Kidney glomerular epithelial cell (primary cell): ENCODE measurements at regions not wholly inside any gene's neighbourhood (a gene's known extent, or its start where the extent isn't known, plus 50 kb on each side); places are given as distances from the start of the nearest gene placed in this dataset.
"Not testable (repeated sequence)": the region's sequence is repeated elsewhere in the genome, so short reads cannot be mapped to it uniquely, and the experiment has no call there.

Experiments
- DNase-seq: peaks from one replicate; lab custom pipeline; 2025; lab: John Stamatoyannopoulos, UW

DNA sequence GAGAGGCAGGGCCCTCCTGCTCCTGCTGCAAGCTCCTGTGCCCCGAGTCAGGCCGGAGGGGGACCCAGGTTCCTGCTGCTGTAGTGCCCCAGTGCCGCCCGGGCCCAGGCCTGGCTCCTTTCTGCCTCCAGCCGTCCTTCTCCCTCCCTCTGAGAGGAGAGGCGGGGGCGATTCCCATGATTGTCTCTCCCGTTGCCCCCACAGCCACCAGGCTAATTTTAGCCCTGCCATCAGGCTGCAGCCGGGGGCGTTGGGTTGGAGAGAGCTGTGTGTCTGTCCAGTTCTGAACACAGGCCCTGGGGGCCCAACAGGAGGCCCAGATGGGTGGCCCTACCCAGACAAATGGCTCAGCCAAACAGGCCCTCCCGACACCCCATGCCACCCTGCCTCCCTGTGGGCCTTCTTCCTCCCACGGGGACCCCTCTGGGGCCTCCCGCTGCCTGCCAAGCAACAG, 214.8 kb downstream of the TBC1D2B start:
- DNase-seq = no peak

DNA sequence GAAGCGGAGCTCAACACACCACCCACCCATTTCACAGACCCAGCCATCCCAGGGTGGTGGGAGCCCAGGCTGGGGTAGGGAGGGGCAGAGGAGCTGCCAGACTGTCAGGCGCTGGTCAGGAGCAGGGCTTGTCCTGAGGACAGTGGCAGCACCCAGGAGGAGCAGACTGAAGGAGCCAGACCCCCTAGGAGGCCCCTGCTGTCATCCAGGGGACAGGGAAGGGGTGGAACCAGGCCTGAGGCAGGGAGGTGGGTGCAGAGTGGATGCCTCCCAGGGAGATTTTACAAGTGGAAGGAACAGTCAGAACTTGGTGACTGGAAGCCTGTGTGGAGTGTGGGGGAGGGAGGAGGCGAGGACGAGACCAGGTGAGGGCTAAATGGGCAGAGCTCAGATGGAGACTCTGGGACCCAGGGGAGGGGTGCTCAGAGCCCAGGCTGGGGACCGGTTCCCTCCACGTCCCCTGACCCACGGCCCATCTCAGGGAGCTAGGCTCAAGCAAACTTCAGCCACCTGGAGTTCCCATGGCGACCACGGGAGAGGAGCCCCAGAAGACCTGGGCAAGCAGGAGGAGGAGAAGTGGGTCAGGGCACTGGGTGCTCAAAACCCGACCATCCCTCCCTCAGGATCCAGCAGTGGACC, 215.4 kb downstream of the TBC1D2B start:
- DNase-seq = not testable (repeated sequence)

DNA sequence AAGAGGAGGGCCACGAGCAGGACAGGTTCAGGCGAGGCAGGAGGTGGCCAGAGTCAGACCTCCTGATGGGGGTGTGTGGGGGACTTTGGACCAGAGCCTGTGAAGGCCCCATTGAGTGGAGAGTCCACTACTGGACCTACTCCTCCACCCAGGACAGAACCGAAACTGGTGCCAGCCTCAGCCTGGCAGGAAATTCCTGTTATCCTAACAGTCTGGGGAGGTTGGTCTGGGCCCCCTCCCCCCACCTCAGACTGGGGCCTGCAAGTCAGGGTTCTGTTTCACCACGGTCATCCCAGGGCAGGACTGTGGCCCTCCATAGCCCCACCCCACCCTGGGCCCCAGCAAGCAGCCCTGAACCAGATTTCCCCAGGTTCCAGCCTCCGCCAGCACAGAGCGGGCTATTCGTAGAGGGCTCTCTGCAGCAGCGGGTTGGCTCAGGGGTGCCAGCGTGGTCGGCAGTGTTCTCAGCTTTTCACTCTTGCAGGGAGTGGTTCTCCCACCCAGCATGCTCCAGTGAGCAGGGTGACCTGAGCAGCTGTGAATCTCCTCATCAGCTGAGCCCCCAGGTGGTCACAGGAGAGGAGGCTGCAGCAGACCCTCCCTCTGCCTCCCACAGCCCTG, 217.3 kb downstream of the TBC1D2B start:
- no peak for DNase-seq

DNA sequence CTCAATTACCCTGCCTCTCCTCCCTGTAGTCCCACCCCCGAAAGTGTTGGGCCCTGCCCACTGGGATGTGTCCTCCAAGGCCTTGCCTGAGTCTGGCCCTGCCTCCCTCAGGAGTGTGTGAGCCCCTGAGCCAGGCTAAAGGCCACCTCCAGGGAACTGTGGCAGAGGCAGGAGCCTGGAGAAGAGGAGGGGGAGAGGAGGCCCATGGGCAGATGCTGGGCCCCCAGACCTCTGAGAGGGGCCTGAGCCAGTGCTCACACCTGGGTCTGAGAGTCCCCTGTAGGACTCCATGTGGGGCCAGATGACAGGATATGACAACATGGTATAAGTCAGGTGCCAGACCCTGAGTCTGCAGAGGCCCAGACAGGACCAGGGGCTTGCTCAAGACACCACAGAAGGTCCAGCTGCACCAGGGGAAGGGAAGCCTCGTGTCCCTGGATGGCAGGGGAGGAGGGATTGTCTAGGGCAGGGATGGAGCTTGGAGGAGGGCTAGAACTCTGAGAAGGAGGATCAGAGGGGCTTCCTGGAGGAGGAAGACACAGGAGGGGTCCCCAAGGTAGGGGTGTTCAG, 217.9 kb downstream of the TBC1D2B start:
- no peak for DNase-seq

DNA sequence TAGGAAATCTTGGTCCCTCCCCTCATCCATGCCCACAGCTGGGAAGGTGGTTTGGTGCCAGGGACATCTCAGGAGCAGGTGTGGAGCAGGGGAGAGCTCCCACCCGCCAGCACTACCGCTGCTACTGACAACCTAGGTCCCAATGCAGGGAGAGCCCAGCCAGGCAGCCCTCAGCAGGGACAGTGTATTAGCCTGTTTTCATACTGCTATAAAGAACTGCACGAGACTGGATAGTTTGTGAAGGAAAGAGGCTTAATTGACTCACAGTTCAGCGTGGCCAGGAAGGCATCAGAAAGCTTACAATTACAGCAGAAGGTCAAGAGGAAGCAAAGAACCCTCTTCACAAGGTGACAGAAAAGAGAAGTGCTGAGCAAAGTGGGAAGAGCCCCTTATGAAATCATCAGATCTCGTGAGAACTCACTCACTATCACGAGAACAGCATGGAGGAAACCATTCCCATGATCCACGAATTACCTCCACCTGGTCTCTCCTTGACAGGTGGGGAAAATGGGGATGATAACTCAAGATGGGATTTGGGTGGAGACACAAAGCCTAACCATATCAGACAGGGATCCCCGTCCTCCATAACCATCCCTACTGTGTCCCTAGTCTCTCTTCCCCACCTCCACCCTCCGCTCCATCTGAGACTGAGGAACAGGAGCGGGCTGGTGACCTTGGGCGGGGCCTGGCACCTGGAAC, 218.6 kb downstream of the TBC1D2B start:
- no peak for DNase-seq

DNA sequence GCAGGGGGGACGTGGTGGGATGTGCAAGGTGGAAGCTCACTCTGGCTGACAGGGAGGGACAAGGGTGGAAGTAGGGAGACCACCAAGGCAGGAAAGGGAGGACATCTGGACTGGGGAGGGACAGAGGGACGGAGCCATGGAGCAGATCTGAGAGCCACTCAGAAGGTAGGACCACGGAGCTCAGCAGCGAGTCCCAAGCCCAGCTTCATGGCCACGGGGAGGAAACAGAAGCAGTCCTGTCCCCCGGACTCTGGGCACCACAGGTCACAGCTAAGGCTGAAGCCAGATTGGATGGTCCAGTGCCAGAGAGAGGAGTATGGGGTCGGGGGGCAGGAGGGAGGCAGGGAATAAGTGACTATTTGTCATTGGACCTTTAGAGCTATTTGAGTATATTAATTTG, 220.1 kb downstream of the TBC1D2B start:
- no peak for DNase-seq

DNA sequence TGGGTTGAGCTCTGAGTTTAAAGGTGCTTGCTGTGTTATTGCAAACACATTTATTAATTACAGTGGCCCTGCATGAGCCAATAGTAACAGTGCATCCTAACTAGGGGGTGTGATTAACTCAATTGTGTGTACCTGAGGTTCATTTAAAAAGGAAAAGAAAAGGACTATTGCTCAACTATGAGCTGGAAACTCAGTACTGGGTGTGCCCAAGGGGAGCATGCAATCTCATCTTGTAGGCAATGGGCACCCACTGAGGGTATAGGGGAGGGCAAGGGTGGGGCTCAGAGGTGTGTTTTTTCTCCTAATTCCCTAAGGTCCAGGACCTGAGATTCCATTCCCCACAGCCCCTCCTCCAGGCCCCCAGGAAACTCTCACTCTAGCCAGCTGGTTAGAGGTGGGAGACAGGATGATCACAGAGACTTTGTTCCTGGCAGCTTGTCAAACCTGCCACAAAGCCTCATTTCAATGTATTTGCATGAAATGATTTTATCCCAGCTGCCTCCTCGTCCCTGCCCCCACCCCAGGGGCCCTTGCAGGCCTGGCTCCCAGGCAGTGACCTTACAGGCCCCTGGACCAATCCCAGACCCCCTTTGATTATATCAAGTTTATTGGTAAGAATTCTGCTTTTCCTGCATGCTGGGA, 220.7 kb downstream of the TBC1D2B start:
- DNase-seq = no peak

DNA sequence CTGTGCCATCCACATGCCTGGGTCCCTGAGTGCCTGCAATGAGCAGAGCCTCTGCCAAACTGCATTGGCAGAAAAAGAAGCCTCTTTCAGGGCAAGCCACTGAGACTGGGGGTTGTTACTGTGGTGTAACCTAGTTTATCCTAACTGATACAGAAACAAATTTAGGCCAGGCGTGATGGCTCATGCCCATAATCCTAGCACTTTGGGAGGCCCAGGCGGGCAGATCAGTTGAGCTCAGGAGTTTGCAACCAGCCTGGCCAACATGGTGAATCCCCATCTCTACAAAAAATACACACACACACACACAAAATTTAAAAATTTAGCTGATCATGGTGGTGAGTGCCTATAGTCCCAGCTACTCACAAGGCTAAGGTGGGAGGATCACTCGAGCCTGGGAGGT, 221.6 kb downstream of the TBC1D2B start:
- DNase-seq = no peak

DNA sequence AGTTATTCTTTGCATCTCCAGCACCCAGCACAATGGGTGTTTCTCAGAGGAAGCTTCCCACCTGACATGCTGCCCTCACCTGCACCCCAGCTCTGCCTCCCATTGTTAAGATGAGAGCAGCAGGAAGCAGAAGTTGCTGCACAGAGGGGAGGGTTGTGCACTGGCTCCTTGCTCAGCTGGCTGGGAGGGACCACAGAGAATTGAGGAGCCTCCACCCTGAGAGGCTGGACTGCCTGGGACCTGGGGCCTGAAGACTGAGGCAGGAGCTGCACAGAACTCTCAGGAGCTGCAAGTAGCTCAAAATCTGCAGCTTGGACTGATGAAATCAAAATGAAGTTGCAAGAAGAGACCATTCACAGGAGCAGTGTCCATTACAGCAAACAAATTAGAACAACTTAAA, 222.3 kb upstream of the LINGO1 start:
- no peak for DNase-seq

DNA sequence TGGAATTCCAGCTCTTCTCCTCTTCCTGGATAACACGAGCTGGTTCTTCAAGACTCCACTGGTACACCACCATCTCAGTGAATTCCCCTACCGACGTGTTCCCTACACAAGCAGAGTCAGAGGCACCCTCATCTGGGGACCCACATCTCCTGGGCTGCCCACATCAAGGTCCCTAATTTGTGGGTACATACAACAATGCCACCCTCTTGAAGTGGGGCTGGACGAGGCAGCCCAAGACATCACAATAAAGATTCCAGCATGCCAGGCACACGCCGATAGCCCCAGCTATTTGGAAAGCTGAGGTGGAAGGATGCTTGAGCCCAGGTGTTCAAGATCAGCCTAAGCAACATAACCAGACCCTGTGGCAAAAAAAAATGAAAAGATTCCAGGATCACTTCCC, 221.2 kb upstream of the LINGO1 start:
- DNase-seq = no peak

DNA sequence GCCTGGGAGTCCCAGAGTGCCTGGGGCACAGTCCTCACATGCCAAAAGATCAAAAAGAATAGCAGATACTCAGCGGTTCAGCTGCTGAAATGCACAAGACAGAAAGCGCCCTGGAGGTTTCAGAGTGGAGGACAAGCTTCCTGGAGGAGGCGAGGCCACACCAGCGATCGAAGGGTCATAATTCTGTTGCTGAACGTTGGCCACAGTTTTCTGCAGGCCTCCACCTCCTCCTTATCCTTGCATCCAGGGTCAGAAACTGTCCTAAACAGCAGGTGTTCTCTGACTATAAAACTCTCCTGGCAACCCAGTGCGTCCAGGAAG, 220.3 kb upstream of the LINGO1 start:
- DNase-seq = no peak

DNA sequence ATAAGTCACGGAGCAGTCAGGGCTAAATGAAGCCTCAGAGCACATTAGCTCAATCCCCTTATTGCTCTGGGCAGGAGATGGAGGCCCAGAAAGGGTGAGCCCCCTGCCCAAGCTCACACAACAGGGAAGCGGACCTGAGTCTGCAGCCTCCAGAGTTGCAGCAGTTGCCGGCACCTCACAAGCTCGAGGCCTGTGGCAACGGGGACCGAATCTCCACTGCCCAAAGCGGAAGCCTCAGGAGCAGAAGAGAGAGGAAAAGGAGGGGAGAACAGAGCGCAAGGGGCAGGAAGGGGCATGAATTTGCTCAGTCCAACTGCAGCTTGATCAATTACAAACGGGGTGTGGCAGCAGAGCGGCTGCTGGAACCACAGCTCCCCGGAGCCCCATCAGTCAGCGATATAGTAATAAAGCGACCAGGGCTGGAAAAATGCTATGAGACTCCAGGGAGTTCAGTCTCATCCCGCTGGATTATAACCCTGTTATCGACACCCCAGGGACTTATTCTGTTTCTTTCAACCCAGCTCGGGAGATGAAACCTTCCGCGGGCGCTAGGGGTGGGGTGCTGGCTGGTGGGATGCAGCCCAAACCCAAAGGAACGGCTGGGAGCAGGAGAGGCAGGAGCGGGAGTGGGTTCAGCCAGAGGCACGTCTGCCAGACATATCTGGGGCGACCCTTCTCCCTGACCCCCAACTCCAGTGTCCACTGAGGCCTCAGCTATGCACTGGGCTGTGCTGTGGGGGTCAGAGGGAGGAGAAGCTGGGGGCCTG, 219.7 kb upstream of the LINGO1 start:
- no peak for DNase-seq

DNA sequence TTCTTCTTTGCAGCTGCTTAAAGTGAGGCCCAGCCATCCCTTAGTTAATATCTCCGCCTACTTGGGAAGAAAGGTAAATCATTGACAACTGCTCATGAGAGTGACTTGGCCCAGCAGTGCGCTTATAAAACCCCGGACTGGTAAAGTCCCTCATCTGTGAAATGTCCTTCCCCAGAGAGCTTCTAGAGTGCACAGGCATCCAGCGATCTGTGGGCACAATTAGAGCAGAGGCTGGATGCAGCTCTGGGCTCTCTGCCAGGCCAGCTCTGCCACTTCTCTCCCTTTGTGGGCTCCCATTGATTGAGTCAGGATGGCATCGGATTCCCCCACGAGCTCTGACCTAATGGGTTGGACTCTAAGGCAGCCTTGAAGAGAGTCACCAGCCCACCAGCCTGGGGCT, 219.0 kb upstream of the LINGO1 start:
- DNase-seq = peak; percentile 88

DNA sequence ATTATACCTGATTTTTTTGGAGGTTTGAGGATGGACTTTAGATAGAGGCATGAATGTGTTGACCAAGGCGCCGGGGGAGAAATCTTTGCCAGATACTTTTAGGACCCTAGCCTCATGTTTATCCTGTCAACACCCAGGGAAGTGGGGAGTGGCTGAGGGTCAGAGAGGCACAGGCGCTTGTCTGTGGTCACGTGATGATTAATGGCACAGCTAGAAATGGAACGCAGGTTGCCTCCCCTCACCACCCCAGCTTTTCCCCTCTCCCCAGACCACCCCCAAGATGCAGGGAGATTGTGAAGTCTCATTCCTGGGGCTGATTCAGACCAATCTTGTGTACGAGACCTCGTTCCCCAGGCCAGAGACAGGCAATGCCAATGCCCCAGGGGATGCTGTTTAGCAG, 218.4 kb upstream of the LINGO1 start:
- DNase-seq = no peak

DNA sequence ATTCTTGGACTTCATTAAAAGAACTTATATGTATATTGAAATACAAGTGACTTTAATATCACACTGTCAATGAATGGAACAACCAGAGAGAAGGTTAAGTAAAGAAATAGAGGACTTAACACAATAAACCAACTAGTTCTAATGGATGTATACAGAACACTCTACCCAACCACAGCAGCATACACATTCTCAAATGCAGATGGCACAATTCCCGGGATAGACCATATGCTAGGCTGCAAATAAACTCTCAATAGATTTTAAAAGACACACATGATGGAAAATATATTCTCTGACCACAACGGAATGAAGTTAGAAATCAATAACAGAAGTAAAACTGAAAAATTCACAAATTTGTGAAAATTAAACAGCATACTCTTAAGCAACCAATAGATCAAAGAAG, 214.3 kb upstream of the LINGO1 start:
- DNase-seq = no peak

DNA sequence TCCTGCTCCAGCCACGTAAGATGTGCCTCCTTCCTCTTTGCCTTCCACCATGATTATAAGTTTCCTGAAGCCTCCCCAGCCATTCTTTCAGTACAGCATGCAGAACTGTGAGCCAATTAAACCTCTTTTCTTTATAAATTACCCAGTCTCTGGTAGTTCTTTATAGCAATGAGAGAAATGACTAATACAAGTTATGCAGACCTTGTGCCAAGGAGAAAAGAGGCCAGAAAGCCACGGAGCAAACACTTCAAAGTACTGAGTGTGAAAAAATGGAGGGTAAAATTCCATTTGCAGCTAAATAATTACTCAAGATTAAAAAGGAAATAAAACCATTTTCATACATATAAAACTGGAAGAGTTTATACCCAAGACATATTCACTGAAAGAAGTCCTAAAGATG, 213.6 kb upstream of the LINGO1 start:
- DNase-seq = no peak

DNA sequence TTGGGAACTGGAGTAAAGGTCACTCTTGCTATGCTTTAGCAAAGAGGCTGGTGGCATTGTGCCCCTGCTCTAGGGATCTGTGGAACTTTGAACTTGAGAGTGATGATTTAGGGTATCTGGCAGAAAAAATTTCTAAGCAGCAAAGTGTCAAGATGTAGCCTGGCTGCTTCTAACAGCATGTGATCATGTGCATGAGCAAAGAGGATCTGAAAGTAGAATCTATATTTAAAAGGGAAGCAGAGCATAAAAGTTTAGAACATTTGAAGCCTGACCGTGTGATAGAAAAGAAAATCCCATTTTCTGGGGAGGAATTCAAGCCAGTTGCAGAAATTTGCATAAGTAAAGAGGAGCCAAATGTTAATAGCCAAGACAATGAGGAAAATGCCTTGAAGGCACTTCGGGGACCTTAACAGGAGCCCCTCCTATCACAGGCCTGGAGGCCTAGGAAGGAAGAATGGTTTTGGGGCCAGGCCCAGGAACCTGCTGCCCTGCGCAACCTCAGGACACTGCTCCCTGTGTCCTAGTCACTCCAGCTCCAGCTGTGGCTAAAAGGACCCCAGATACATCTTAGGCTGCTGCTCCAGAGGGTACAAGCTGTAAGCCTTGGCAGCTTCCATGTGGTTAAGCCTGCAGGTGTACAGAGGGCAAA, 212.2 kb upstream of the LINGO1 start:
- DNase-seq = no peak

DNA sequence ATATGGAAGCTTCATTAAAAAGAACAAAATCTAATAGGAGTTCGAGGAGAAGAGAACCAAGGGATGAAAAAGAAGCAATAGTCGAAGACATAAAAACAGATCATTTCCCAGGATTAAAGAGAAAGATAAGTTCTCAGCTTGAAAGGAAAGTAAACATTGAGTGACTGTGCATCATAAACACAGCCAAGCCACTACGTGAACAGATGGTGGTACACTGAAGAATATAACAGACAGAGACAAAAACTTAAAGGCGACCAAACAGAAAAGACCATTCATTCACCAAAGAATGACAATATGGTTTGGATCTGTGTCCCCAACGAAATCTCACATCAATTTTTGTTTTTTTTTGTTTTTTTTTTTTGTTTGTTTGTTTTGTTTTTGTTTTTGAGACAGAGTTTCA, 210.8 kb upstream of the LINGO1 start:
- DNase-seq = no peak

DNA sequence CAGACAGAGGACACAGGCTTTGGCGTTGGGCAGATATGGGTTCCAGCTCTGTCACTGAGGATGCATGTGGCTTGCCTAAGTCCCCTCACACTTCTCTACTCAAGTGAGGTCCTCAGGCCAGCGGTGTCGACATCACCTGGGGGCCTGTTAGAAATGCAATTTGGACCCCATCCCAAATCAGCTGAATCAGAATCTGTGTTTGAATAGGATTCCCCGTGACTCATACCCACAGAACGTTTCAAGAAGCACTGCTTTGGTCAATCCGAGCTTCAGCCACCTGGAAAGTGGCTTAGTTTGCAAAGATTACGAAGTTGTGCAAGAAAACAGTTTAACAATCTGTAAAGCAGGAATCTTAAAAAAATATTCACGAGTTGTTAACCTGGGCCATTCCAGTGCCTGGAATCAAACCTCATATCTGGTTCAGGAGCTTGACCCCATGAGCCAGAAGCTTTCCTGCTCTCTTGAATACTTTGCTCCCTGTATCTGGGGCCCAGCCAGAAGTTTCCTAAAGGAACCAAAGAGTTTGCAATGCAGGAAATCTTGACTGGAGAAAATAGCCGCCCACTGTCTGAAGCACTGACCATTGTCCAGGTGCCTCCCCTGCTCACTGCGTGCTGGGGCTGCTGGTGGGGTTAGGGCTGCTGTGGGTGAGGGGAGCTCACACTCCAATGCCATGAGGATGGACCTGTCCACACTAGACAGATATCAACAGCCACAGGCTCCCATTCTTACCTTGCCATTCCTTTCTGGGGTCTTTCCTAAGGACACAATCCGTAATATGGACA, 208.5 kb upstream of the LINGO1 start:
- peak; percentile 79 for DNase-seq

DNA sequence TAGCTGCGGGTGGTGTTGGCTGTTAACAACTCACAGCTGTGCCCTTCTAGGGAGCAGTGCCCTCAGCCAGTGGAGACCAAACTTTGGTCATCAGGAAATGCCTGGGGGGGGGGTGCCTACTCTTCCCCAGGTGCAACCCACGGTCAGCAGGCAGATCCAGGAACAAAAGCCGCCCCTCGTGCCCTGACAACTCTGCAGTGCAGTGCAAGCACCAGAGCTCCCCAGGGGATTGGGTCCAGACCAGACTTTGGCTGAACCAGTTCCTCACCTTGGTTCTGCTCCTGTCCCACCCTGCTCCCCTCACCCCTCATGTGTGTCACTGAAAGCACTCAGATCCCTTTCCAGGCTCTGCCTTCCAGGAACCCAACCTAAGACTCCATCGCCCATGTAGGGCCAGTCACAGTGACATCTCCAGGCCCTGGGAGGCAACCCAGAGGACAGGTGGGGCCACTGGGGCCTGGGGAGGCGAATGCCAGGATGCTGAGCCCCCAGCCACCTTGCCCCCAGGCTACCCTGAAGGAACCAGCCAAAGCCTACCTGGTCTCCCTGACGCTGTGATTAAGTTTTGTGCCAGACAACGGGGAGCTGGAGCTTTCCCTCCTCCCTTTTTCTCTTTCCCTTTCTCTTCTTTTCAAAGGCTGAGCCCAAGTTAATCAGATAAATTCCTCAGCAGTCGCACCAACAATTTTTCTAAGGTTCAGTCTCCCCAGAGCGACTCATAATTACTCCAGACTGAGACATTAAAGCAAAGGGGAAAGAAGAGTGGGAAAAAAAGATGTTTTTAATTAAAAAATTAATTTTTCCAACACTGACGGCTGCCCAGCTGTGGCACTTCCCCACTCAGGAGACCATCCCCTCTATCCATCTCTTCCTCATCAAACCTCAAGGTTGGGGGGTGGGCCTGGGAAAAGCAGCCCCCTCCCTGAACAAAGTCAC, 207.5 kb upstream of the LINGO1 start:
- peak; percentile 13 for DNase-seq
